GM19468 (cell line): ENCODE measurements at regions not wholly inside any gene's neighbourhood (a gene's known extent, or its start where the extent isn't known, plus 50 kb on each side); places are given as distances from the start of the nearest gene placed in this dataset.

Experiments
- ATAC-seq: cut with Tn5 transposase; IDR thresholded peaks from one replicate; pipeline ENCODE4 v1.9.1; 2021; ENCODE audit warnings: mild to moderate bottlenecking, moderate library complexity, moderate number of reproducible peaks; ENCODE audit not compliant: unreplicated experiment; ENCODE audit errors: extremely low read depth

- no peak for ATAC-seq
These were observed 877.0 kb upstream of the TMEM132C start for GRCh38 chr12:127389923-127390322.

DNA sequence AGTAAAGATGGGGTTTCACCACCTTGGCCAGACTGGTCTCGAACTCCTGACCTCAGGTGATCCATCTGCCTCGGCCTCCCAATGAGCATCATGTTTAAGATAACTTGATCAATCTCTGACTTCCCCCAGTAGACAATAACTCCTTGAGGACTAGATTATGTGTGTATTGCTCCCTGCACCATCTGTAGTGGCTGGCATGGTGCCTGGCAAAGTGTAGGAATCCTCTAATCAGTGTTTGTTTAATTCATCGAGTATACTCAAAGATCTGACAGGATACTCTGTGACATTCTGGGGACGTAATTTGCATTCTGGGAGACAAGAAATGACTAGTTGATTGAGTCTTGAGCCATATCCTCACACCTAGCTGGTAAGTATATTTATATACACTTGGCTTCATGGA is 873.5 kb upstream of the TMEM132C start:
- ATAC-seq, result no peak

DNA sequence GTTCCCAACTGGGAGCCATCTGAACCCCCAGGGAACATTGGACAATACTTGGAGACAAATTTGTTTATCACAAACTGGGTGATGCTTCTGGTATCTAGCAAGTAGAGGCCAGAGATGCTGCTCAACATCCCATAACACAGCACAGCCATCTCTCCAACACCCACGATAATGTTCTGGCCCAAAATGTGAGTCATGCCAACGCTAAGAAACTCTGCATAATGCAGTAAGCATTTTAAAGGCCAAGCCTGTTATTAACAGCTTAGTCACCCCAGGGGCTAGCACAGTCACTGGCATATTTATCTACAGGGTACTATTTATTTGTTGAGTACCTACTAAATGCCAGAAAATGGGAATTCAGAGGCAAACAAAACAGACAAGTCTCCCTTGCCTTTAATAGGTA is 873.1 kb upstream of the TMEM132C start:
- no peak for ATAC-seq

GRCh38 chr12:127396734-127397133 is 870.2 kb upstream of the TMEM132C start:
- no peak for ATAC-seq

DNA sequence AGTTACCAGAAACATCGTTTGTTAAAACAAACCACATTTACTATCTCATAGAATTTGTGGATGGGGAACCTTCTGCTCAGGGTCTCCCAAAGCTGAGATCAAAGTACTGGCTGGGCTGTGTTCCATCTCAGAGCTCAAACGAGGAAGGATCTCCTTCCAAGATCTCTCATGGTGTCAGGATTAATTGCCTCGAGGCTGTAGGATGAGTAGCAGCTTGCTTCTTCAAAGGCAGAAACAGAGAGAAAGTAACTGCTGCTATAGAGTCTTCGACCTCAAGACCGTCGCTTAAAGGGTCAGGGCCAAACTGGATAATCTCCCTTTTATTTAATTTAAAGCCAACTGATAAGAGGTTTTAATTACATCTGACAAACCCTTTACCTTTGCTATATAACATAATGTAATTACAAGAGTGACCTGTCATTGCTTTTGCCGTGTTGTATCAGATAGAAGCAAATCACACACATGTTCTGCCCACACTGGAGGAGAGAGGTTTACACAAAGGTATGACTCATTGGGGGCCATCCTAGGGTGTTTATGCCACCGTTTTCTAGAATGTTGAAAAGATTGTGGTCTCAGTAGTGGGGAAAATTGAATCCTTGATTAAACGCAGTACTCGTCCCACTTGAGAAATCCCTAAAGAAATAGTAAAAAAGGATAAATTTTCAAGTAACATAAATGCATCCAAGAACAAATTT is 868.8 kb upstream of the TMEM132C start:
- ATAC-seq, result no peak

DNA sequence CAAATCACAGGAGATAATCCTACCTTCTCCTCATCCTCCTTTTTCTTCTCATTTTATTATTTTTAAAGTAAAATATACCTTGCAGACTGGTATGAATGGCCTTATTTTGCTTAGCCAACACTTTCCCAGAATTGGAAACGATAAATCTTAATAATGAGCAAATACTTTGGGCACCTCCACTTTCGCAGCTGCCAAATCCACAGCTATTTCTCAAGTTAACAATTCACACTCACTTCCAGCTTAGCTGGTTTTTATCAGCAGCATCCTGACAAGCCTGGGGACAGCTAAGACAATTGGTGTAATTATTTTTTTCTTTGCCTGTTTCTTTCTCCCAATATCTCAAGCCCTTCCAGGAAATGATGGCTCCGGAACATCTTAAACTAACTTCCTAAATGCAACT is 867.5 kb upstream of the TMEM132C start:
- ATAC-seq, result no peak

- no peak for ATAC-seq
These were observed 866.7 kb upstream of the TMEM132C start for GRCh38 chr12:127400221-127400620.

DNA sequence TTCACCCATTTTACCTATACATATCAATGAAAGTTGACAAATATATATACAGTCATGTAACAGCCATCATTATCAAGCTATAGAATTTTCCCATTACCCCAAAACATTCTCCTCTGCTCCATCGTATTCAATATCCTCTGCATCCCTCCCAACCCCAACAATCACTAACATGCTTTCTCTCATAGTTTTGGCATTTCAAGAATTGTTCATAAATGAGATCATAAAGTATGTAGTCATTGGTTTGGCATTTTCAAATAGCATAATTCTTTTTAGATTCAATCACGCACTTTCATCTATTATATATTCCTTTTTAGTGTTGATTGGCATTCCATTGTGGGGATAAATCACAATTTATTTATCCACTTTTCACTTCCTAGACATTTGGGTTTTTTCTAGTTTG is 866.0 kb upstream of the TMEM132C start:
- no peak for ATAC-seq

- ATAC-seq, result no peak
These were observed 865.4 kb upstream of the TMEM132C start for GRCh38 chr12:127401536-127401935.

DNA sequence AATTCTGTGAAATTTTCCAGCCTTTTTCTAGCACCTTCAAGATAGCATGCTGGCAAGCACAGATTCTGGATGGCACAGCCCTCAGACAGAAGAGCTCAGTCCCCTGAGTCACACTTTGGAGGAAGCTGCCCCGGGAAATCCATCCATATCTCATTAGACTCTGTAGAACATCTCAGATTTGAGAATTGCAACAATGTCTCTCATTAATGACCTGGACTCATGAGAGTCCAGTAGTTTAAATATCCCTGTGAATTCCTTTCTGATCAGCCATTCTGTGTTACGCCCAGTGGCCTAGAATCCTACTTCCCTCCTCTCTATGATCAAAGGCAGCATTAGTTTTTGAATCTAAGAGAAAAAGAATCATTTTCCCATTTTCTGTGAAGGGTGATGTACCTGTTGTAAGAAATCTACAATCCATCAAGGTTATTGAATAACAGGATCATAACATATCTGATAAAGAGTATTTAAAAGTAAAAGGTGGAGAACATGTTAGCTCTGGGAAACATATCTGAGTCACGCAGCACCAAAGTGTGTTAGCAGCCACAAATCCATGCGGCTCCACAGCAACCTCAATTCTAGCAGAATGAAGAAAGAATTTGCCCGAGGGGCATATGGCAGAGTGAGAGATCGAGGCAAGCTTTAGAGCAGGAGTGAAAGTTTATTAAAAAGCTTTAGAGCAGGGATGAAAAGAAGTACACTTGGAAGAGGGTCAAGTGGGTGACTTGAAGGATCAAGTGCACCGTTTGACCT is 855.6 kb upstream of the TMEM132C start:
- no peak for ATAC-seq

- ATAC-seq, result no peak
These were observed 855.0 kb upstream of the TMEM132C start for GRCh38 chr12:127411981-127412380.

- no peak for ATAC-seq
These were observed 854.1 kb upstream of the TMEM132C start for GRCh38 chr12:127412866-127413265.

DNA sequence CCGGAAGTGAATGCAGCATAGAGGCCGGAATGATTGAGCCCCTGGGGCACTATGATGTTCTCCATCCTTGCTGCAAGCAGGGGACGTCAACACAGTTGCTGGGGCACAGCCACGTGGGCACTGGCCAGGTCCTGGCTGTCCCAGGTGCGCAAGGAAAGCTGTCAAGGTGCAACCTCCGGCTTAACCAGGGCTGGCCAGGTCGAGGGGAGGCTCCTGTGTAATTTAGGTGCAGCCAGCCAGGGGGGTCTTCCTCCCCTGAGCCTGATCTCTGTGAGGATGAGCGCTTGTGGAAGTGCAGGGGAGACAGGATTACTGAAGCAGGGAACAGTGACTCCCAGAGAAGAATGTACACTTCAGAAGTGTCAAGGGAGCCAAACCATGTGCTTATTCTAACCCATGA is 852.8 kb upstream of the TMEM132C start:
- no peak for ATAC-seq

GRCh38 chr12:127414636-127415035 is 852.3 kb upstream of the TMEM132C start:
- no peak for ATAC-seq

DNA sequence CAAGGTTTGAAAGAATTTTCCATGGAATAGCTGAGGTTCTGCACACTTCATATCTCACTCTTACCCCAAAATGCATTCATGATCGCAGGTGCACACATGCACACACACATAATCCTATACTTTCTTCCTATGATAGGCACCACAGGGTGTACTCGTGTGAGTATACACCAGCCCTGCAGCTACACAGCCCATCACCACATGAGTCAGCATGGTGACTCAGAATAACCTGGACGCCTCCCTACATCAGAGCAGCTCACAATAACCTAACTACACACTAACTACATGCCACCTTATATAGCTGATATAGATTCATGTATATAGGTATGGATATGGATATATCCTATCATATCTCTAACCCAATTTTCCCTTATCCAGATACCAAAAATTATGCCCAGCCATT is 850.2 kb upstream of the TMEM132C start:
- no peak for ATAC-seq

- ATAC-seq, result no peak
These were observed 847.9 kb upstream of the TMEM132C start for GRCh38 chr12:127419111-127419510.

DNA sequence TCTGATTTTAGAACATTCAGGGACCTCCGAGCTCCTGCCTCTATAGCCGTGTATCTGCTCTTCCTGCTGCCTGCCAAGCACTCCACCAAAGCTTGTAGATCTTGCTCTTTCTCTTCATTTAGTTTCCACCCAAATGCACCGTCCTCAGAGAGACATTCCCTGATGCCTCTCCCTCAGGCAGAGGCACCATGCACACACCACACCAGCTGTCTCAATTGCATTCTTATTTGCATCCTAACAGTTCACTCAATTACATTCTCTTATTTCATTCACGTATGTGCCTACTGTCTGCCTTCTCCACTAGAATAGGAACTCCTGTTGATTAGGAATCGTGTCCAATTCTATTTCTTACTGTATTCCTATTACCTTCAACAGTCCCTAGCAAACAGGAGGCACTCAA is 845.4 kb upstream of the TMEM132C start:
- ATAC-seq, result no peak

DNA sequence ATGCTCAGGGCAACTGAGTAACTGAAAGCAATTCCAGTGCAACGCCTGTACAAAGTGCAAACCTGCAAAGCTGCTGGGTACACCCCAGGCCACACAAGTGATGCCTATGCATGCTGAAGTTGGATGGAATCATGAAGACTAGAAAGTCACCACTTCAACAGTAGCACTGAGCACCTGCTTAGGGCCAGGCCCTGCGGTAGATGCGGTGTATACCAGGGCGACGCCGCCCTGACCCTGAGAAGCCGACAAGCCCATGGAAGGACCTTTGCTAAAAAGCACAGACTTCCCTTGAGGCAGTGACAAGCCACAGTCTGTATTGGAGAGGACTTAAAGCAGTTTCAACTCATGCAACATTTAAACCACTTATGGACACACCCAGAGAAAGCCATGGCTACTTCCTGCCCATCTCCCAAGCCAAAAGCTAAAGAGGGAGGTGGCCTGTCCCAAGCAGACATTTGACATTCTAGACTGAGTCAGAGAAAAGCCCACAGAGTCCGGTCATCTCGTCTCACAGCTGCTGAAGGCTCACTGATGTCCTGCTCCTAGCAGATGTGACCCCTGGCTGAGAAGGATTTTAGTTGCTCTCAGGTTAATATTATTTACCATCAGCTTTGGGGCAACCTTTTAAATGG is 843.9 kb upstream of the TMEM132C start:
- ATAC-seq, result no peak

DNA sequence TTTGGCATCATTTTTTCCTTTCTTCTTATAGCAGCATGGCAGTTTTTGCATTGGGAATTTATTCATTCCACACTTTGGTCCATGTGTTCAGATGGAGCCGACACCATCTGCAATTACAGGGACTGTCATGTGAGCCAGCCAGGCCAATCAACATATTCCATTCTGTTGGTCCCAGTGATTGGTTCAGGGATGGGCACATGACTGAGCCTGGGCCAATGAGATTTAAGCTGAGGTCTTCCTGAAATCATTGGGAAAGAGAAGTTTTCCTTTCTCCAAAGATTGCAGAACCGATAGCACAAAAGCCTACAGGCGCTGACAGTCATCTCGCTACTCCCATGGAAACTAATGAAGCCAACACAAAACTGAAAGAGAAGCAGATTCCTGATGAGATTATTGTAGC is 841.5 kb upstream of the TMEM132C start:
- ATAC-seq, result no peak

DNA sequence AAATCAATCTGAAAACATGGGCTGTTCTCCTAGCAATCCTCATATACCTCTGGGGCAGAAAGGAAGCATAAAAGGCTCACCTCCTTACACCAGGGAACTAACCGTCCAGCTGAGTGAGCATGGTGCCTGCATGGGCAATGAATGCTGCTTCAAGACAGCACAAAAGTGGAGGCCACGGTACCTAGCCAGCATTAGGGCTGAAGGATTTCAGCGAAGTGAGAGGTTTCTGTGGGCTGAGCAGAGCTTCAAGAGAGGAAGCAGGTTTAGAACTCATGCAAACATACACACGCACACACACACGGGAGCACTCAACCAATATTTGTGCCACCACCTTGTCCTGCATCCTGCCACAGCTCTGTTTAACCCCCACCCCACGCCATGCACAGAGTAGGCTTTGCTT is 838.5 kb upstream of the TMEM132C start:
- ATAC-seq, result no peak

GRCh38 chr12:127429551-127430285 is 837.3 kb upstream of the TMEM132C start:
- no peak for ATAC-seq
